GM23338 (cell line): ENCODE measurements at regions not wholly inside any gene's neighbourhood (a gene's known extent, or its start where the extent isn't known, plus 50 kb on each side); places are given as distances from the start of the nearest gene placed in this dataset.

Experiments used
- ATAC-seq: fragments of 200-7000 bp; cut with Tn5 transposase; 3 replicates; pipeline ENCODE4 v1.9.1; 2020
- DNase-seq: peaks from one replicate; pipeline ENCODE4 v3.0.0-alpha.2; 2015; ENCODE audit warnings: low spot score
- H2AFZ ChIP-seq: fragments of 200-600 bp; sonication (generic); 2 replicates; pipeline ENCODE4 v1.8.0; 2016; ENCODE audit warnings: antibody characterized with exemption, mild to moderate bottlenecking, moderate library complexity
- H3F3A ChIP-seq: fragments of 200-600 bp; sonication (generic); replicated peaks from 2 replicates; pipeline ENCODE4 v1.8.0; 2017; ENCODE audit warnings: antibody characterized with exemption, mixed run types, low read depth
- H3K27ac ChIP-seq: fragments of 200-600 bp; sonication (generic); 2 replicates; pipeline ENCODE4 v1.6.1; 2016; ENCODE audit warnings: low read depth
- H3K27me3 ChIP-seq: fragments of 200-600 bp; sonication (generic); 2 replicates; pipeline ENCODE4 v1.8.0; 2016; ENCODE audit warnings: mild to moderate bottlenecking, mixed run types, moderate library complexity; ENCODE audit not compliant: insufficient read depth
- H3K36me3 ChIP-seq: fragments of 200-600 bp; sonication (generic); 2 replicates; pipeline ENCODE4 v1.8.0; 2016; ENCODE audit warnings: mild to moderate bottlenecking; ENCODE audit not compliant: insufficient read depth
- H3K4me1 ChIP-seq: fragments of 200-600 bp; sonication (generic); 2 replicates; pipeline ENCODE4 v1.8.0; 2016; ENCODE audit warnings: mild to moderate bottlenecking, moderate library complexity; ENCODE audit not compliant: insufficient read depth
- H3K4me2 ChIP-seq: fragments of 200-600 bp; sonication (generic); 2 replicates; pipeline ENCODE4 v1.7.1; 2017; ENCODE audit warnings: mixed run types
- H3K4me3 ChIP-seq: fragments of 200-600 bp; sonication (generic); 2 replicates; pipeline ENCODE4 v1.6.1; 2016; ENCODE audit warnings: mixed run types
- H3K79me2 ChIP-seq: fragments of 200-600 bp; sonication (generic); replicated peaks from 2 replicates; pipeline ENCODE4 v1.8.0; 2017; ENCODE audit warnings: mild to moderate bottlenecking; ENCODE audit not compliant: insufficient read depth
- H3K9me2 ChIP-seq: fragments of 200-600 bp; sonication (generic); 2 replicates; pipeline ENCODE4 v1.8.0; 2017; ENCODE audit not compliant: insufficient read depth
- H4K20me1 ChIP-seq: fragments of 200-600 bp; sonication (generic); replicated peaks from 2 replicates; pipeline ENCODE4 v1.8.0; 2017; ENCODE audit warnings: mild to moderate bottlenecking; ENCODE audit not compliant: insufficient read depth
- H3K27ac Mint-ChIP-seq: 2 replicates; pipeline ENCODE4 v1.8.0; 2020; ENCODE audit warnings: inconsistent platforms, mild to moderate bottlenecking, moderate library complexity, mixed read lengths
- H3K27me3 Mint-ChIP-seq: 3 replicates; pipeline ENCODE4 v1.8.0; 2022; ENCODE audit warnings: low read depth, mild to moderate bottlenecking, moderate library complexity, mixed read lengths, inconsistent platforms; ENCODE audit not compliant: insufficient read depth, poor library complexity
- H3K36me3 Mint-ChIP-seq: 3 replicates; pipeline ENCODE4 v1.8.0; 2021; ENCODE audit warnings: low read depth, mild to moderate bottlenecking, inconsistent platforms, moderate library complexity, mixed read lengths
- H3K4me1 Mint-ChIP-seq: 3 replicates; pipeline ENCODE4 v1.8.0; 2020; ENCODE audit warnings: mild to moderate bottlenecking, inconsistent platforms, mixed read lengths
- H3K4me3 Mint-ChIP-seq: 3 replicates; pipeline ENCODE4 v1.8.0; 2021; ENCODE audit warnings: moderate library complexity, mild to moderate bottlenecking, inconsistent platforms, mixed read lengths
- H3K9me3 Mint-ChIP-seq: 3 replicates; pipeline ENCODE4 v1.8.0; 2020; ENCODE audit warnings: moderate library complexity, mild to moderate bottlenecking, inconsistent platforms, mixed read lengths
- CREB1 ChIP-seq: fragments of 250-450 bp; sonication (Bioruptor Pico); IDR thresholded peaks from 2 replicates; pipeline ENCODE4 v1.5.0; 2020; ENCODE audit warnings: low read depth, mild to moderate bottlenecking, moderate library complexity
- CTCF ChIP-seq, 2 experiments: fragments of 200-600 bp in 1 of 2; sonication (generic) in 1 of 2; conservative IDR thresholded peaks; 2 replicates each; pipeline versions ENCODE4 v1.5.1 to v1.6.1; 2016 to 2017; ENCODE audit warnings: antibody characterized with exemption in 2 of 2, low read depth in 2 of 2, mild to moderate bottlenecking in 2 of 2, moderate library complexity in 1 of 2
- EZH2 ChIP-seq: fragments of 200-600 bp; sonication (generic); IDR thresholded peaks from one replicate; pipeline ENCODE4 v1.8.0; 2017; ENCODE audit warnings: antibody characterized with exemption, mild to moderate bottlenecking, low read depth; ENCODE audit not compliant: unreplicated experiment
- EZH2phosphoT487 ChIP-seq: fragments of 200-600 bp; sonication (generic); IDR thresholded peaks from one replicate; pipeline ENCODE4 v1.8.1; 2018; ENCODE audit warnings: antibody characterized with exemption; ENCODE audit not compliant: unreplicated experiment
- JUNB ChIP-seq: IDR thresholded peaks from one replicate; pipeline ENCODE4 v1.6.1; 2016; ENCODE audit warnings: antibody characterized with exemption; ENCODE audit not compliant: unreplicated experiment
- NANOG ChIP-seq: IDR thresholded peaks from 2 replicates; pipeline ENCODE4 v1.6.1; 2016; ENCODE audit warnings: antibody characterized with exemption, borderline replicate concordance
- POLR2AphosphoS5 ChIP-seq: IDR thresholded peaks from 2 replicates; pipeline ENCODE4 v1.6.1; 2016; ENCODE audit warnings: antibody characterized with exemption, low read depth
- REST ChIP-seq: IDR thresholded peaks from one replicate; pipeline ENCODE4 v1.6.1; 2018; ENCODE audit warnings: antibody characterized with exemption; ENCODE audit not compliant: unreplicated experiment
- STAT1 ChIP-seq: IDR thresholded peaks from one replicate; pipeline ENCODE4 v1.6.1; 2016; ENCODE audit warnings: antibody characterized with exemption; ENCODE audit not compliant: unreplicated experiment
- ZNF114 ChIP-seq: fragments of 250-450 bp; sonication (Bioruptor Pico); IDR thresholded peaks from 2 replicates; pipeline ENCODE4 v1.5.0; 2020; ENCODE audit warnings: mild to moderate bottlenecking, moderate library complexity
- ZNF331 ChIP-seq: fragments of 250-450 bp; sonication (Bioruptor Pico); IDR thresholded peaks from 2 replicates; pipeline ENCODE4 v1.5.0; 2020; ENCODE audit warnings: low read depth, mild to moderate bottlenecking, moderate library complexity

- Histone ChIP-seq H3K27me3 (no peaks in the 10 kb centered on the region), H3K36me3 (no peaks in the 10 kb centered on the region), H3K4me1 (no peaks in the 10 kb centered on the region), H3F3A (no peaks in the 10 kb centered on the region), H3K4me3 (no peak overlapping the region), H3K27ac (no peak overlapping the region), H2AFZ (no peak overlapping the region), H4K20me1 (no peaks in the 10 kb centered on the region), H3K4me2 (no peak overlapping the region), H3K9me2 (no peaks in the 10 kb centered on the region), H3K79me2 (no peaks in the 10 kb centered on the region)
- Mint-ChIP-seq H3K27me3 (peaks cover 6% of the 10 kb centered on the region), H3K36me3 (no peaks in the 10 kb centered on the region), H3K9me3 (no peaks in the 10 kb centered on the region), H3K27ac (no peak overlapping the region), H3K4me3 (no peak overlapping the region), H3K4me1 (peaks cover 4% of the 10 kb centered on the region)
- no peak for DNase-seq
- TF ChIP-seq JUNB (no peak), REST (no peak), CTCF (conservative IDR thresholded peaks at IDR 0.05; ENCODE audit: low read depth in 2 of 2) (no peak), CREB1 (CRISPR knock-in tag) (no peak), POLR2AphosphoS5 (no peak), ZNF114 (CRISPR knock-in tag) (no peak), STAT1 (no peak), ZNF331 (CRISPR knock-in tag) (no peak)
- ATAC-seq, result no peak
These were observed 144.2 kb downstream of the KLF6 start for GRCh38 chr10:3640816-3641215.

GRCh38 chr10:3639546-3639945, 145.5 kb downstream of the KLF6 start:
- ATAC-seq, result no peak

More at GRCh38 chr10:3639546-3639945, 145.5 kb downstream of the KLF6 start:
- no peak overlapping the region for H2AFZ ChIP-seq
- Mint-ChIP-seq H3K4me1 (peaks cover 6% of the 10 kb centered on the region), H3K27ac (no peak overlapping the region), H3K27me3 (peaks cover 7% of the 10 kb centered on the region), H3K4me3 (no peak overlapping the region), H3K36me3 (no peaks in the 10 kb centered on the region), H3K9me3 (no peaks in the 10 kb centered on the region)
- no peaks in the 10 kb centered on the region for H3F3A ChIP-seq
- TF ChIP-seq EZH2 (no peak), STAT1 (no peak), POLR2AphosphoS5 (no peak), NANOG (no peak), EZH2phosphoT487 (no peak)
- no peaks in the 10 kb centered on the region for H3K27me3 ChIP-seq
- H3K4me3 ChIP-seq, result no peak overlapping the region
- no peaks in the 10 kb centered on the region for H3K4me1 ChIP-seq
- no peak for DNase-seq
- H3K4me2 ChIP-seq, result no peak overlapping the region
- H3K27ac ChIP-seq, result no peak overlapping the region
- no peaks in the 10 kb centered on the region for H3K36me3 ChIP-seq
- H4K20me1 ChIP-seq, result no peaks in the 10 kb centered on the region
- H3K79me2 ChIP-seq, result no peaks in the 10 kb centered on the region
- H3K9me2 ChIP-seq, result no peaks in the 10 kb centered on the region
